Adrenal gland (tissue), 9 donors: ENCODE measurements at regions not wholly inside any gene's neighbourhood (a gene's known extent, or its start where the extent isn't known, plus 50 kb on each side); places are given as distances from the start of the nearest gene placed in this dataset.

Experiments
- DNase-seq, 7 donors: peaks; one replicate each; pipeline ENCODE4 v3.0.0-alpha.2; 2019 to 2020
- H3K27ac ChIP-seq, 5 donors: fragments of 200-600 bp; sonication (generic) in 4 of 5; 1 replicate in 3 of 5; 2 replicates in 2 of 5; pipeline versions ENCODE4 v1.5.1 to v1.8.0; 2016 to 2020; ENCODE audit warnings: mild to moderate bottlenecking in 1 of 5
- H3K27me3 ChIP-seq: fragments of 200-600 bp; 2 replicates; pipeline ENCODE4 v1.8.0; 2021
- H3K36me3 ChIP-seq, 2 donors: fragments of 200-600 bp; replicated peaks in 1 of 2; 1 replicate in 1 of 2; 2 replicates in 1 of 2; pipeline versions ENCODE4 v1.5.1 to v1.8.0; 2018 to 2022
- H3K4me1 ChIP-seq, 2 donors: fragments of 200-600 bp; replicated peaks in 1 of 2; 1 replicate in 1 of 2; 2 replicates in 1 of 2; pipeline versions ENCODE4 v1.5.1 to v1.8.0; 2018 to 2021
- H3K4me3 ChIP-seq, 4 donors: fragments of 200-600 bp; sonication (generic) in 3 of 4; one replicate each; pipeline ENCODE4 v1.5.1; 2016 to 2018
- H3K9me3 ChIP-seq, 3 donors: fragments of 200-600 bp; sonication (generic) in 1 of 3; replicated peaks in 1 of 3; 1 replicate in 2 of 3; 2 replicates in 1 of 3; pipeline versions ENCODE4 v1.5.1 to v1.8.0; 2016 to 2021
- POLR2A ChIP-seq, 2 donors: fragments of 450-650 bp; IDR thresholded peaks; one replicate each; pipeline ENCODE4 v1.6.1; 2017; ENCODE audit warnings: antibody characterized with exemption in 2 of 2, mild to moderate bottlenecking in 2 of 2, moderate library complexity in 1 of 2
- WGBS, 4 donors: extraction: QIAGEN DNeasy Blood & Tissue Kit in 2 of 4; methylation state at CpG; one replicate each; pipeline versions ENCODE4 v1.1.5 to v1.1.7; 2013 to 2017; 5-methylcytosine and 5-hydroxymethylcytosine counted together
- intact Hi-C, 2 donors: fragments of 100-400 bp; cut with DNase I; formaldehyde crosslinking; loops; one replicate each; pipeline versions ENCODE4 v1.14.1 to v1.15.0; 2022 to 2023
- TF ChIP-seq, protein P1 (sequence below), 6 experiments: fragments of 450-650 bp in 4 of 6; fragments of 200-600 bp in 2 of 6; sonication (generic) in 1 of 6; IDR thresholded peaks; 1 replicate in 5 of 6; 2 replicates in 1 of 6; pipeline versions ENCODE4 v1.5.1 to v1.8.0; 2016 to 2021; ENCODE audit warnings: antibody characterized with exemption in 6 of 6, mild to moderate bottlenecking in 2 of 6, moderate library complexity in 1 of 6
- donor health status: healthy with polysubstance abuse.
- donor health status: Bipolar disorder and iron deficiency.
- donor health status: DM: yes; HTN: yes; CAD: no.
- donor health status: DM: no; HTN: no; CAD: no.
- donor health status: DM: no; HTN: no; CAD: no.

DNA sequence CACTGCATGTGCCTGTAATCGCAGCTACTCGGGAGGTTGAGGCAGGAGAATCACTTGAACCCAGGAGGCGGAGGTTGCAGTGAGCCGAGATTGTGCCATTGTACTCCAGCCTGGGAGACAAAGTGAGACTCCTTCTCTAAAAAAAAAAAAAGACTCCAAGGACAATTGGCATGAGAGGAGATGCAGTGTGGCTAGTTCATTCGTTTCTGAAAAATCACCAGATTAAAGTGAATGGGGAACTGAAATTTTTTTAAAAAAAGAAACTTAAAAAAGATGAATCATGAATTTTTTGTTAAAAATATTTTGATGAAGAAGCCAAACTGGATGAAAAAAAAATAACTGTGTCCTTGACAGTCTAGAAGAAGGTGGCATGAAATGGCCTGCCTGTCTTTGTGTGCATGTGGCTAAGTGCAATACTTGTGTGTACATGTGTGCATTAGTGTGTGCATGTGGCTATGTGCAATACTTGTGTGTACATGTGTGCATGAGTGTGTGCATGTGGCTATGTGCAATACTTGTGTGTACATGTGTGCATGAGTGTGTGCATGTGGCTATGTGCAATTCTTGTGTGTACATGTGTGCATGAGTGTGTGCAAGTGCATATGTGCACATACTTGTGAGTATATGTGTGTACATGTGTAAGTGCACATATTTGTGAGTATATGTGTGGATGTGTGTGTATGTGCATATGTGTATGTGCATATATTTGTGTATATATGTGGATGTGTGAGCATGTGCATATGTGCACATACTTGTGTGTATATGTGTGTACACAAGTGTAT lies 391.7 kb upstream of the KLF6 start:
- 57 to 68% (median 65%) methylated on average over 5 of the region's 5 CpGs for WGBS, 4 donors
- no peak for TF ChIP-seq POLR2A (IDR thresholded peaks at IDR 0.05)
- TF ChIP-seq, protein P1, sequence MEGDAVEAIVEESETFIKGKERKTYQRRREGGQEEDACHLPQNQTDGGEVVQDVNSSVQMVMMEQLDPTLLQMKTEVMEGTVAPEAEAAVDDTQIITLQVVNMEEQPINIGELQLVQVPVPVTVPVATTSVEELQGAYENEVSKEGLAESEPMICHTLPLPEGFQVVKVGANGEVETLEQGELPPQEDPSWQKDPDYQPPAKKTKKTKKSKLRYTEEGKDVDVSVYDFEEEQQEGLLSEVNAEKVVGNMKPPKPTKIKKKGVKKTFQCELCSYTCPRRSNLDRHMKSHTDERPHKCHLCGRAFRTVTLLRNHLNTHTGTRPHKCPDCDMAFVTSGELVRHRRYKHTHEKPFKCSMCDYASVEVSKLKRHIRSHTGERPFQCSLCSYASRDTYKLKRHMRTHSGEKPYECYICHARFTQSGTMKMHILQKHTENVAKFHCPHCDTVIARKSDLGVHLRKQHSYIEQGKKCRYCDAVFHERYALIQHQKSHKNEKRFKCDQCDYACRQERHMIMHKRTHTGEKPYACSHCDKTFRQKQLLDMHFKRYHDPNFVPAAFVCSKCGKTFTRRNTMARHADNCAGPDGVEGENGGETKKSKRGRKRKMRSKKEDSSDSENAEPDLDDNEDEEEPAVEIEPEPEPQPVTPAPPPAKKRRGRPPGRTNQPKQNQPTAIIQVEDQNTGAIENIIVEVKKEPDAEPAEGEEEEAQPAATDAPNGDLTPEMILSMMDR (IDR thresholded peaks at IDR 0.05), result no peak
- peaks cover 0 to 2% (median 0%) of the 10 kb centered on the region in 3 donors for H3K9me3 ChIP-seq
- no peaks in the 10 kb centered on the region for H3K4me1 ChIP-seq
- H3K27me3 ChIP-seq, result no peaks in the 10 kb centered on the region
- no peak for DNase-seq
- H3K36me3 ChIP-seq, result no peaks in the 10 kb centered on the region
- H3K27ac ChIP-seq, result peak overlapping the region in 3 of 5 donors; percentile 19 to 61 (median 25)
- intact Hi-C loops, result no loop called here
- no peak overlapping the region for H3K4me3 ChIP-seq

DNA sequence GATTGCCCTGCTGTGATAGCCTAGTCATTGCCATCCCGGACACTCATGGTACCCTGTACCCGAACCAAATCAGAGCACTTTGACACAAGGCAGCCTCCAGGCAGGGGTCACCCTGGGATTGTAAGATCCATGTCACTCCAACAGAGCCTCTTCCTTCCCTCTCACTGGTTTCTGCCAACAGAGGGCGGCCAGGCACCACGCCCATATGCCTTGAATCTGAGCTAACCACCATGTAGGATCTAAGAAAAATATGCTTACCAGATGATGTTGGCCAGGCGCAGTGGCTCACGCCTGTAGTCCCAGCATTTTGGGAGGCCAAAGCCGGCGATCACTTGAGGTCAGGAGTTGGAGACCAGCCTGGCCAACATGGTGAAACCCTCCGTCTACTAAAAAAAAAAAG lies 389.2 kb upstream of the KLF6 start:
- Histone ChIP-seq H3K9me3 (no peaks in the 10 kb centered on the region), H3K27ac (no peak overlapping the region), H3K4me3 (no peak overlapping the region), H3K4me1 (no peaks in the 10 kb centered on the region), H3K36me3 (no peaks in the 10 kb centered on the region), H3K27me3 (no peaks in the 10 kb centered on the region)
- WGBS, 4 donors, result 83 to 90% (median 89%) methylated on average over 9 of the region's 9 CpGs
- TF ChIP-seq, protein P1 (IDR thresholded peaks at IDR 0.05), result no peak
- TF ChIP-seq POLR2A (IDR thresholded peaks at IDR 0.05), result no peak
- intact Hi-C loops, result no loop called here
- DNase-seq, result no peak

DNA sequence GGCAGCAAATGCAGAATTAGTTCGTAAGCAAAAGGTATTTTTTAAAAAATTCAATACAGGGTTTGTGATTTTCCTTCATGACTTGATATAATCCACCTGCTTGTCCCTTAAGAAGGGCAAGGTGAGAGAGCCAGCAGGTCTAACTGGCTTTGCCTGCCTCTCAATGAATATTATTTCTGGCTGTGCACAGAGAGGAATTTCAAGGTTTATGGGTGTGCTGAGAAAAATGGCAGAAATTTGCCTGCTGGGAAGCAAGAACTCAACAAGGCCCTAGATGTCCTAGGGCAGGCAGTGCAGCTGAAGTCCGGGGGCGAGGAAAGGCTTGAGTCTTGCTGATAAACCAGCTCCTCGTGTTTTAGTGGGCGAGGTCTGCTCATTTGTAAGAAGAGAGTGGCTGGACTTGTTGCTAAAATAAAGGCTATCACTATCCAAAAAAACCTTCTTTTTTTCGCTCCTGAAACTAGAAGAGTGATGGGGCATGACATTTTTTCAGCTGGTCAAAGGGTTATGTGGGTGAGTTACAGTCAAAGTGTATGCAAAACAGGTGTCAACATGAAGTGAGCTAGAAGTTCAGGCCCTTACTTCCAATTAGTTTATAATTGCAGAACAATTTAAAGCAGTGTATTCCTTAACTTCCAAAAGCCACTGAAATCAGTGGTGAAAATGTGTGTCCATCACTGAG lies 385.8 kb upstream of the KLF6 start:
- no peaks in the 10 kb centered on the region for H3K4me1 ChIP-seq
- no peak for TF ChIP-seq POLR2A (IDR thresholded peaks at IDR 0.05)
- TF ChIP-seq, protein P1 (IDR thresholded peaks at IDR 0.05), result no peak
- H3K36me3 ChIP-seq, result no peaks in the 10 kb centered on the region
- no peaks in the 10 kb centered on the region for H3K27me3 ChIP-seq
- DNase-seq, result no peak
- 80 to 86% (median 82%) methylated on average over 6 of the region's 6 CpGs for WGBS, 4 donors
- H3K27ac ChIP-seq, result no peak overlapping the region
- H3K4me3 ChIP-seq, result no peak overlapping the region
- intact Hi-C loops, result no loop called here
- no peaks in the 10 kb centered on the region for H3K9me3 ChIP-seq

DNA sequence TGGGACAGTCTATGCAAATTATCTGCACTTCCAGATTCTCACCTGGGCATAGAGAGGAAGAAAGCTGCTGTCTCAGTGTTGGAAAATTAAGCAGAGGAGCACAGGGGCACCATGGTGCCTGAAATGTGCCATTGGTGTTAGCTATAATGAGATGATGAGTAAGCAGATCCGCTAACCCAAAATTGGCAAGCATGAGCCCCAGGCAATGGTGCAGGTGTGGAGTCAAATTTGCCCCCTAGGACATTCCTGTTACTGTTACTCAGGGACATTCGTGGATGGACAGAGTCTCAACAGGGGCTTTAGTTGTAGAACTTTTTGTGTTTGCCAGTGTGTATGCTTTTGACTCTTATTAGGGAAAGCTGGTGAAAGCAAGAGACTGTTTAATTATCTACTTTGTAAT lies 385.2 kb upstream of the KLF6 start:
- intact Hi-C loops, result no loop called here
- no peak overlapping the region for H3K27ac ChIP-seq
- no peaks in the 10 kb centered on the region for H3K27me3 ChIP-seq
- no peaks in the 10 kb centered on the region for H3K36me3 ChIP-seq
- TF ChIP-seq, protein P1 (IDR thresholded peaks at IDR 0.05), result no peak
- no peak for TF ChIP-seq POLR2A (IDR thresholded peaks at IDR 0.05)
- WGBS, 4 donors, result 86 to 99% (median 90%) methylated on average over 2 of the region's 2 CpGs
- DNase-seq, result no peak
- H3K9me3 ChIP-seq, result no peaks in the 10 kb centered on the region
- H3K4me3 ChIP-seq, result no peak overlapping the region
- no peaks in the 10 kb centered on the region for H3K4me1 ChIP-seq
